Neuronal stem cell (in vitro differentiated cells): ENCODE measurements at regions not wholly inside any gene's neighbourhood (a gene's known extent, or its start where the extent isn't known, plus 50 kb on each side); places are given as distances from the start of the nearest gene placed in this dataset.

Source experiments
- DNase-seq: peaks from one replicate; pipeline ENCODE4 v3.0.0-alpha.2; 2013; ENCODE audit warnings: low spot score
- H2AFZ ChIP-seq: one replicate; pipeline ENCODE4 v1.6.1; 2013; ENCODE audit warnings: mild to moderate bottlenecking, low read length, inconsistent platforms
- H2AK5ac ChIP-seq: 2 replicates; pipeline ENCODE4 v1.6.1; 2013; ENCODE audit warnings: low read depth, mild to moderate bottlenecking, inconsistent platforms, low read length, moderate library complexity, mixed read lengths
- H2BK120ac ChIP-seq: 2 replicates; pipeline ENCODE4 v1.6.1; 2013; ENCODE audit warnings: low read depth, mild to moderate bottlenecking, inconsistent platforms, low read length, moderate library complexity, mixed read lengths
- H2BK12ac ChIP-seq: one replicate; pipeline ENCODE4 v1.6.1; 2013; ENCODE audit warnings: low read length, inconsistent platforms
- H2BK15ac ChIP-seq: 2 replicates; pipeline ENCODE4 v1.6.1; 2013; ENCODE audit warnings: mild to moderate bottlenecking, low read length, inconsistent platforms, mixed read lengths
- H2BK5ac ChIP-seq: one replicate; pipeline ENCODE4 v1.6.1; 2013; ENCODE audit warnings: inconsistent platforms, mild to moderate bottlenecking, low read length, moderate library complexity
- H3K14ac ChIP-seq: one replicate; pipeline ENCODE4 v1.6.1; 2013; ENCODE audit warnings: low read length, inconsistent platforms
- H3K18ac ChIP-seq: 2 replicates; pipeline ENCODE4 v1.6.1; 2013; ENCODE audit warnings: low read length, inconsistent platforms
- H3K23ac ChIP-seq: 2 replicates; pipeline ENCODE4 v1.6.1; 2013; ENCODE audit warnings: low read depth, mild to moderate bottlenecking, mixed read lengths, low read length, inconsistent platforms; ENCODE audit not compliant: poor library complexity
- H3K27ac ChIP-seq: replicated peaks from 3 replicates; pipeline ENCODE4 v1.5.1; 2013; ENCODE audit warnings: low read length, inconsistent platforms
- H3K27me3 ChIP-seq, 3 experiments: 2 replicates each; pipeline ENCODE4 v1.6.1; 2013; ENCODE audit warnings: low read length in 3 of 3, mild to moderate bottlenecking in 2 of 3, inconsistent platforms in 1 of 3, low read depth in 1 of 3, mixed read lengths in 1 of 3, moderate library complexity in 1 of 3; ENCODE audit not compliant: control insufficient read depth in 3 of 3, insufficient read depth in 3 of 3
- H3K36me3 ChIP-seq, 2 donors: replicated peaks in 1 of 2; 2 replicates each; pipeline ENCODE4 v1.6.1; 2013; ENCODE audit warnings: low read length in 2 of 2; ENCODE audit not compliant: control insufficient read depth in 2 of 2, insufficient read depth in 2 of 2
- H3K4ac ChIP-seq: 2 replicates; pipeline ENCODE4 v1.6.1; 2013; ENCODE audit warnings: inconsistent platforms, mild to moderate bottlenecking, low read length, moderate library complexity
- H3K4me1 ChIP-seq, 2 donors: 1 replicate in 1 of 2; 2 replicates in 1 of 2; pipeline ENCODE4 v1.6.1; 2013; ENCODE audit warnings: low read length in 2 of 2, low read depth in 1 of 2; ENCODE audit not compliant: control insufficient read depth in 2 of 2, insufficient read depth in 1 of 2
- H3K4me2 ChIP-seq: one replicate; pipeline ENCODE4 v1.6.1; 2013; ENCODE audit warnings: mild to moderate bottlenecking, low read length, inconsistent platforms; ENCODE audit not compliant: insufficient read depth, poor library complexity, severe bottlenecking
- H3K4me3 ChIP-seq, 2 donors: 2 replicates each; pipeline ENCODE4 v1.5.1; 2013; ENCODE audit warnings: low read length in 2 of 2, mild to moderate bottlenecking in 2 of 2, inconsistent platforms in 1 of 2, moderate library complexity in 1 of 2
- H3K79me1 ChIP-seq: one replicate; pipeline ENCODE4 v1.6.1; 2013; ENCODE audit warnings: low read depth, mild to moderate bottlenecking, inconsistent platforms, low read length, moderate library complexity
- H3K9ac ChIP-seq: one replicate; pipeline ENCODE4 v1.6.1; 2013; ENCODE audit warnings: mild to moderate bottlenecking, low read depth, low read length, inconsistent platforms; ENCODE audit not compliant: poor library complexity
- H3K9me3 ChIP-seq, 2 donors: replicated peaks in 1 of 2; 2 replicates each; pipeline versions ENCODE3 to v1.6.1; 2013; ENCODE audit warnings: low read length in 2 of 2, mild to moderate bottlenecking in 2 of 2, inconsistent platforms in 1 of 2, low read depth in 1 of 2, mixed read lengths in 1 of 2, moderate library complexity in 1 of 2; ENCODE audit not compliant: control insufficient read depth in 2 of 2, insufficient read depth in 1 of 2
- H4K8ac ChIP-seq: one replicate; pipeline ENCODE4 v1.6.1; 2013; ENCODE audit warnings: low read depth, mild to moderate bottlenecking, inconsistent platforms, low read length, moderate library complexity
- H4K91ac ChIP-seq: one replicate; pipeline ENCODE4 v1.6.1; 2013; ENCODE audit warnings: low read length, low read depth, mild to moderate bottlenecking, inconsistent platforms; ENCODE audit not compliant: poor library complexity
- whole genome bisulfite sequencing, 2 donors: extraction: QIAGEN DNeasy Blood & Tissue Kit; methylation state at CpG; one replicate each; pipeline ENCODE4 v1.1.7; 2013; ENCODE audit warnings: missing lambda C conversion rate in 2 of 2, mixed read lengths in 1 of 2; ENCODE audit not compliant: insufficient read length in 2 of 2, insufficient replicate concordance in 1 of 2; ENCODE audit errors: extremely low coverage in 2 of 2; 5-methylcytosine and 5-hydroxymethylcytosine counted together

DNA sequence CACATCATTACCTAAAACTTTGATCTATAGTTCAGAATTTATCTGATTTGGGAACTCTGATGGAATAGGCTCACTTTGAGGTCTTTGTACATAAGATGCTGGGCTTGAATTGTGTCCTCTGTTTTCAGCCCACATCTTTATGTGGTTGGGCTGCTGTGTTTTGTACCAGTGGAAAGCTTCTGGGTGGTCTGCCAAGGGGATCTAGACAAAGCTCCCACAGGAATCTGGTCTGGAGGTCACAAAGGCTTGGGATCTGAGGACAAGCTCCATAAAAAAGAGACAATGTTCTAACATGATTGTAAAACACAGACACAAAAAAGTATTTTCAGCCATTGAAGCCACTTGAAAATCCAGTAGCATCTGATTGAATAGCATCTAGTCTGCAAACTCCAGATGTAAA, 393.5 kb upstream of the PITX2 start:
- Histone ChIP-seq H2BK5ac (no peak overlapping the region), H2BK15ac (no peak overlapping the region), H3K9ac (no peak overlapping the region), H3K9me3 (no peaks in the 10 kb centered on the region), H2AFZ (no peak overlapping the region), H4K91ac (no peak overlapping the region), H3K79me1 (no peaks in the 10 kb centered on the region), H2BK120ac (no peak overlapping the region), H4K8ac (no peak overlapping the region), H3K14ac (no peak overlapping the region), H3K4ac (no peak overlapping the region), H3K4me2 (no peak overlapping the region), H2AK5ac (no peak overlapping the region), H3K36me3 (no peaks in the 10 kb centered on the region), H3K23ac (no peak overlapping the region), H3K27me3 (no peaks in the 10 kb centered on the region), H3K4me3 (no peak overlapping the region), H3K27ac (no peak overlapping the region), H2BK12ac (no peak overlapping the region), H3K4me1 (no peaks in the 10 kb centered on the region), H3K18ac (no peak overlapping the region)
- DNase-seq: peak; percentile 15

DNA sequence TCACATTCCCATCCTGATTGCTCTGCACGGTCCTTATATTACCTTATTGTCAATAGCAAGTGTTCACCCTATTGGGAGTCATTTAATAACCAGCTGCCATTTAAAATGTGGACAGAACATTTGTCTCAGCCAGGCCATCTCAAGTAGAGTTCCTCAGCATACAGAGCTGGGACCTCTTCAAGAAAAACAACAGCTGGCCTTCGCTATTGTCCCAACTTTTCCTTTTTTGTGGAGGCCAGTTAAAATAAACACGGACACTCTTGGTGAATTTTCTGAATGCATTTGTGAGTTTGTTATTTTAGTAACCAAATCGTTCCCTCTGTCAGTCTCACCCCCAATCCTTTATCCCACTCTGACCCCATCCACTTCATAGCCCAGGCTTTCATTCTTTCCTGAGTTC, 395.3 kb upstream of the PITX2 start:
- H4K8ac ChIP-seq: no peak overlapping the region
- no peak overlapping the region for H3K9ac ChIP-seq
- H3K4me2 ChIP-seq: no peak overlapping the region
- no peaks in the 10 kb centered on the region for H3K36me3 ChIP-seq
- no peak overlapping the region for H3K4me3 ChIP-seq
- H2BK120ac ChIP-seq: no peak overlapping the region
- H2BK5ac ChIP-seq: no peak overlapping the region
- no CpG with 5 or more reads among the region's 4 CpGs for WGBS, 2 donors
- no peak for DNase-seq
- no peak overlapping the region for H2BK12ac ChIP-seq
- H3K27me3 ChIP-seq: no peaks in the 10 kb centered on the region
- H2BK15ac ChIP-seq: no peak overlapping the region
- no peak overlapping the region for H3K14ac ChIP-seq
- H3K18ac ChIP-seq: no peak overlapping the region
- no peaks in the 10 kb centered on the region for H3K79me1 ChIP-seq
- no peaks in the 10 kb centered on the region for H3K9me3 ChIP-seq
- H2AFZ ChIP-seq: no peak overlapping the region
- H3K4me1 ChIP-seq: no peaks in the 10 kb centered on the region
- H3K4ac ChIP-seq: no peak overlapping the region
- H4K91ac ChIP-seq: no peak overlapping the region
- H3K27ac ChIP-seq: no peak overlapping the region
- no peak overlapping the region for H2AK5ac ChIP-seq
- no peak overlapping the region for H3K23ac ChIP-seq

DNA sequence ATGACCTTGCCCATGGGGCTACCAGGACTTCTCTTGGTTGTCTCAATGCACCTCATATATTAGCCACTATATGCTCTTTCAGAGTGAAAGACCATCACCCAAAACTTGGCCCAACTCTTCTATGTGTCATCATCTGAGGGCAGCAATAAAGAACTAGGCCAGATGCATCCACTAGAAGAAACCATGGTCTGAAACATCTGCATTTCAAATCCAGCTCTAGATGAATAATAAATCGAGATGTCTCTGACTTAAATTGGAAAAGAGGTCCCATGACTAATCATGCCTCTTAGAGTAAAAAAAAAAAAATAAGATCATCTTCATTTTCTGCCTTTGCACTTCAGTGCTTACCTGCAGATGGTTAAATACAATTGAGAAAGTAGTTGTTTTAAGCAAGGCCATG, 397.6 kb upstream of the PITX2 start:
- no peak overlapping the region for H4K91ac ChIP-seq
- H3K4ac ChIP-seq: no peak overlapping the region
- WGBS, 2 donors: no CpG with 5 or more reads among the region's 1 CpG

DNA sequence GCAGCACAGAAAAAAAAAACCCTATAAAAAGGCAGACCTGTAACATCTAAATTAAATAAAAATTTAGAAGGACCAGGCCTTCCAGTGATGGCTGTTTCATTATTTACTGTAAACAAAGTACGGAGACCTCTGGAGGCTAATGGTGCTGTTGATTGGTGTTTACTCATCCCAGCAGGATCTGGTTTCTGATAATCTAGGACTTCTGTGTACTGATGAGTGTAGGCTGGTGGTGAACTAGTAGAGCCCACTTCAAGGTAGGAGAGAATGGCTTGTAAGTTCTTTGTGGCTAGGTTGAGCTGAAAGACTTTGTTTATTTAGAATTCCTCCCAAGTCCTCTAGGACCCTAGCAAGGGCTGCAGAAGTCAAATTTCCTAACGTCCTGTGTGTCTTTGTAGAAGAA, 398.1 kb upstream of the PITX2 start:
- H2BK120ac ChIP-seq: no peak overlapping the region
- H3K36me3 ChIP-seq: no peaks in the 10 kb centered on the region
- no CpG with 5 or more reads among the region's 2 CpGs for WGBS, 2 donors
- H3K14ac ChIP-seq: no peak overlapping the region
- H3K23ac ChIP-seq: no peak overlapping the region
- no peaks in the 10 kb centered on the region for H3K4me1 ChIP-seq
- no peak overlapping the region for H3K18ac ChIP-seq
- H2BK5ac ChIP-seq: no peak overlapping the region
- no peak overlapping the region for H2AK5ac ChIP-seq
- no peaks in the 10 kb centered on the region for H3K79me1 ChIP-seq
- no peak overlapping the region for H2AFZ ChIP-seq
- no peak overlapping the region for H3K27ac ChIP-seq
- H3K4me3 ChIP-seq: no peak overlapping the region
- H2BK12ac ChIP-seq: no peak overlapping the region
- H3K4ac ChIP-seq: no peak overlapping the region
- no peak overlapping the region for H4K91ac ChIP-seq
- H3K27me3 ChIP-seq: no peaks in the 10 kb centered on the region
- no peak overlapping the region for H3K9ac ChIP-seq
- no peak overlapping the region for H3K4me2 ChIP-seq
- no peak for DNase-seq
- H3K9me3 ChIP-seq: no peaks in the 10 kb centered on the region
- no peak overlapping the region for H4K8ac ChIP-seq
- no peak overlapping the region for H2BK15ac ChIP-seq

More for the DNA sequence above, 397.6 kb upstream of the PITX2 start:
- H3K4me3 ChIP-seq: no peak overlapping the region
- no peaks in the 10 kb centered on the region for H3K79me1 ChIP-seq
- no peak overlapping the region for H3K4me2 ChIP-seq
- H2AFZ ChIP-seq: no peak overlapping the region
- no peak overlapping the region for H2AK5ac ChIP-seq
- H3K36me3 ChIP-seq: no peaks in the 10 kb centered on the region
- DNase-seq: no peak
- no peak overlapping the region for H2BK120ac ChIP-seq
- no peaks in the 10 kb centered on the region for H3K9me3 ChIP-seq
- no peaks in the 10 kb centered on the region for H3K4me1 ChIP-seq
- no peak overlapping the region for H2BK12ac ChIP-seq
- H3K18ac ChIP-seq: no peak overlapping the region
- no peak overlapping the region for H3K14ac ChIP-seq
- H3K23ac ChIP-seq: no peak overlapping the region
- no peak overlapping the region for H3K9ac ChIP-seq
- H4K8ac ChIP-seq: no peak overlapping the region
- no peak overlapping the region for H2BK15ac ChIP-seq
- H2BK5ac ChIP-seq: no peak overlapping the region
- H3K27me3 ChIP-seq: no peaks in the 10 kb centered on the region
- H3K27ac ChIP-seq: no peak overlapping the region
